ENCODE measurements at regions not wholly inside any gene's neighbourhood (a gene's known extent, or its start where the extent isn't known, plus 50 kb on each side); places are given as distances from the start of the nearest gene placed in this dataset.
"Not testable (repeated sequence)": the region's sequence is repeated elsewhere in the genome, so short reads cannot be mapped to it uniquely, and the experiment has no call there.

- DNase-seq, result no peak
These were observed 107.1 kb downstream of the OXSM start for GRCh38 chr3:25897019-25897418.

- DNase-seq, result no peak
These were observed 109.6 kb downstream of the OXSM start for GRCh38 chr3:25899352-25900101.

GRCh38 chr3:25900161-25900560, 110.3 kb downstream of the OXSM start:
- no peak for DNase-seq

GRCh38 chr3:25901796-25902195, 111.9 kb downstream of the OXSM start:
- no peak for DNase-seq

- no peak for DNase-seq
These were observed 112.7 kb downstream of the OXSM start for GRCh38 chr3:25902586-25902985.

GRCh38 chr3:25903371-25904129, 113.7 kb downstream of the OXSM start:
- no peak for DNase-seq

- no peak for DNase-seq
These were observed 114.3 kb downstream of the OXSM start for GRCh38 chr3:25904206-25904605.

- DNase-seq, result no peak
These were observed 116.4 kb downstream of the OXSM start for GRCh38 chr3:25906132-25906906.

- DNase-seq, result no peak
These were observed 117.2 kb downstream of the OXSM start for GRCh38 chr3:25907081-25907480.

GRCh38 chr3:25910105-25910504, 120.2 kb downstream of the OXSM start:
- no peak for DNase-seq

GRCh38 chr3:25910997-25911396, 121.1 kb downstream of the OXSM start:
- no peak for DNase-seq

GRCh38 chr3:25911525-25912295, 121.8 kb downstream of the OXSM start:
- no peak for DNase-seq

- DNase-seq, result no peak
These were observed 123.3 kb downstream of the OXSM start for GRCh38 chr3:25913179-25913578.

- DNase-seq, result no peak
These were observed 125.8 kb downstream of the OXSM start for GRCh38 chr3:25915673-25916072.

- no peak for DNase-seq
These were observed 126.4 kb downstream of the OXSM start for GRCh38 chr3:25916321-25916720.

- DNase-seq, result not testable (repeated sequence)
These were observed 142.1 kb downstream of the OXSM start for GRCh38 chr3:25931967-25932366.

GRCh38 chr3:25938566-25939325, 148.9 kb downstream of the OXSM start:
- DNase-seq, result no peak

GRCh38 chr3:25940935-25941334, 151.0 kb downstream of the OXSM start:
- DNase-seq, result no peak

- DNase-seq, result no peak
These were observed 154.4 kb downstream of the OXSM start for GRCh38 chr3:25944329-25944728.

GRCh38 chr3:25945366-25945765, 155.5 kb downstream of the OXSM start:
- no peak for DNase-seq

GRCh38 chr3:25945836-25946235, 155.9 kb downstream of the OXSM start:
- DNase-seq, result no peak

- no peak for DNase-seq
These were observed 162.2 kb downstream of the OXSM start for GRCh38 chr3:25952133-25952532.

Data from NCI-H2171 (cell line).